ENCODE measurements at regions not wholly inside any gene's neighbourhood (a gene's known extent, or its start where the extent isn't known, plus 50 kb on each side); places are given as distances from the start of the nearest gene placed in this dataset.

GRCh38 chr3:18771931-18772330 is 346.8 kb upstream of the SATB1 start (continued):
- TF ChIP-seq EP300 (IDR thresholded peaks at IDR 0.05; ENCODE audit: borderline replicate concordance in 1 of 2, low read depth in 2 of 2, low read length in 2 of 2) (no peak), CHD1 (IDR thresholded peaks at IDR 0.05; ENCODE audit: low read depth, low read length) (no peak), MAX (IDR thresholded peaks at IDR 0.05) (no peak), SIX5 (IDR thresholded peaks at IDR 0.05; ENCODE audit: low read depth, low read length) (no peak)

Data from H1 (cell line).